HCT116 (cell line): ENCODE measurements at regions not wholly inside any gene's neighbourhood (a gene's known extent, or its start where the extent isn't known, plus 50 kb on each side); places are given as distances from the start of the nearest gene placed in this dataset.

Source experiments
- EZH2 ChIP-seq: fragments of 200-600 bp; sonication (generic); IDR thresholded peaks from 2 replicates; pipeline ENCODE4 v1.6.1; 2017; ENCODE audit warnings: antibody characterized with exemption, mixed run types
- POLR2A ChIP-seq: IDR thresholded peaks from 2 replicates; pipeline ENCODE4 v1.7.0; 2011; ENCODE audit warnings: borderline replicate concordance; ENCODE audit not compliant: insufficient read depth, insufficient read length; ENCODE audit errors: extremely low read depth
- POLR2AphosphoS5 ChIP-seq: IDR thresholded peaks from 2 replicates; pipeline ENCODE4 v1.6.1; 2011; ENCODE audit warnings: mild to moderate bottlenecking, low read depth, low read length, moderate library complexity
- REST ChIP-seq: IDR thresholded peaks from 2 replicates; pipeline ENCODE4 v1.6.1; 2012; ENCODE audit warnings: low read depth
- SRF ChIP-seq: IDR thresholded peaks from 2 replicates; pipeline ENCODE4 v1.6.1; 2012; ENCODE audit warnings: low read depth
- ZFX ChIP-seq: fragments of 450-650 bp; IDR thresholded peaks from 2 replicates; pipeline ENCODE4 v1.6.1; 2017
- TF ChIP-seq, protein P1 (sequence below): IDR thresholded peaks from 2 replicates; pipeline ENCODE4 v1.6.1; 2012
- TF ChIP-seq, protein P2 (sequence below), 3 experiments: fragments of 200-600 bp in 1 of 3; sonication (generic) in 1 of 3; IDR thresholded peaks in 2 of 3; conservative IDR thresholded peaks in 1 of 3; 2 replicates each; pipeline ENCODE4 v1.5.1; 2012 to 2017; ENCODE audit warnings: low read depth in 2 of 3, low read length in 2 of 3, antibody characterized with exemption in 1 of 3, borderline replicate concordance in 1 of 3, control low read depth in 1 of 3, mild to moderate bottlenecking in 1 of 3, mixed read lengths in 1 of 3, mixed run types in 1 of 3, moderate library complexity in 1 of 3; ENCODE audit not compliant: insufficient read depth in 1 of 3

DNA sequence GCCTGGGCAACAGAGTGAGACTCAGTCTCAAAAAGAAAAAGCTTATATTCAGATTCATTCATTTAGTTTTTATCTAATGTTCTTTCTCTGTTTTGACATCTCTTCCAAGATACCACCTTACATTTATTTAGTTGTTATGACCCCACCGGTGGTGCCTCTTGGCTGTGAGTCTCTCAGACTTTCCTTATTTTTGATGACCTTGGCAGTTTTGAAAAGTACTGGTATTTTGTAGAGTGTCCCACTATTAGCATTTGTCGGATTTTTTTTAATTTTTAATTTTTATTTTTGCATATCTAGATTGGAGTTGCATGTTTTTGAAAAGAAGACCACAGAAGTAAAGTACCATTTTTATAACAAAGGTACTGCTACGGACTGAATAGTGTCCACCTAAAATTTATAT lies 351.7 kb upstream of the KYNU start:
- TF ChIP-seq, protein P1, sequence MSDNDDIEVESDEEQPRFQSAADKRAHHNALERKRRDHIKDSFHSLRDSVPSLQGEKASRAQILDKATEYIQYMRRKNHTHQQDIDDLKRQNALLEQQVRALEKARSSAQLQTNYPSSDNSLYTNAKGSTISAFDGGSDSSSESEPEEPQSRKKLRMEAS, result no peak
- TF ChIP-seq, protein P2, sequence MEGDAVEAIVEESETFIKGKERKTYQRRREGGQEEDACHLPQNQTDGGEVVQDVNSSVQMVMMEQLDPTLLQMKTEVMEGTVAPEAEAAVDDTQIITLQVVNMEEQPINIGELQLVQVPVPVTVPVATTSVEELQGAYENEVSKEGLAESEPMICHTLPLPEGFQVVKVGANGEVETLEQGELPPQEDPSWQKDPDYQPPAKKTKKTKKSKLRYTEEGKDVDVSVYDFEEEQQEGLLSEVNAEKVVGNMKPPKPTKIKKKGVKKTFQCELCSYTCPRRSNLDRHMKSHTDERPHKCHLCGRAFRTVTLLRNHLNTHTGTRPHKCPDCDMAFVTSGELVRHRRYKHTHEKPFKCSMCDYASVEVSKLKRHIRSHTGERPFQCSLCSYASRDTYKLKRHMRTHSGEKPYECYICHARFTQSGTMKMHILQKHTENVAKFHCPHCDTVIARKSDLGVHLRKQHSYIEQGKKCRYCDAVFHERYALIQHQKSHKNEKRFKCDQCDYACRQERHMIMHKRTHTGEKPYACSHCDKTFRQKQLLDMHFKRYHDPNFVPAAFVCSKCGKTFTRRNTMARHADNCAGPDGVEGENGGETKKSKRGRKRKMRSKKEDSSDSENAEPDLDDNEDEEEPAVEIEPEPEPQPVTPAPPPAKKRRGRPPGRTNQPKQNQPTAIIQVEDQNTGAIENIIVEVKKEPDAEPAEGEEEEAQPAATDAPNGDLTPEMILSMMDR (IDR thresholded peaks at IDR 0.05 in 2 of 3, conservative IDR thresholded peaks at IDR 0.05 in 1 of 3; ENCODE audit: borderline replicate concordance in 1 of 3, insufficient read depth in 1 of 3, low read depth in 2 of 3, low read length in 2 of 3), result no peak
- TF ChIP-seq POLR2A (no peak), SRF (no peak), POLR2AphosphoS5 (no peak), EZH2 (no peak), ZFX (no peak), REST (no peak)
